K562 (cell line): ENCODE measurements at regions not wholly inside any gene's neighbourhood (a gene's known extent, or its start where the extent isn't known, plus 50 kb on each side); places are given as distances from the start of the nearest gene placed in this dataset.

ENCODE experiments used
- ATAC-seq: fragments of 200-7000 bp; cut with Tn5 transposase; 3 replicates; pipeline ENCODE4 v1.9.1; 2020; ENCODE audit warnings: moderate library complexity
- BruUV-seq: library from RNA; stranded (reverse); fragments of 400-500 nt; replicated peaks from 2 replicates; lab custom pipeline; 2021; lab: Mats Ljungman, UMichigan
- CTCF ChIA-PET: fragments of 300-600 bp; formaldehyde crosslinking; extraction: SDS; loops from one replicate; lab custom pipeline; 2021; ENCODE audit warnings: low intra/inter-chr PET ratio; lab: Yijun Ruan, JAX
- POLR2A ChIA-PET: fragments of 300-600, 350-650 bp; sonication (Branson Sonifier 250); formaldehyde crosslinking; extraction: SDS; loops from one replicate; lab custom pipeline; 2021; ENCODE audit warnings: antibody characterized with exemption, inconsistent platforms; lab: Yijun Ruan, JAX
- DNase-seq, 4 experiments: peaks; one replicate each; pipeline versions ENCODE4 v3.0.0 to v3.0.0-alpha.2; 2011 to 2018; ENCODE audit warnings: low spot score in 3 of 4, mixed read lengths in 3 of 4; ENCODE audit errors: extremely low read depth in 1 of 4
- FAIRE-seq: peaks from 2 replicates; lab custom pipeline; 2011; peaks lifted over from hg19 to GRCh38; lab: Jason Lieb, UNC
- H2AFZ ChIP-seq: 2 replicates; pipeline ENCODE4 v1.6.0; 2011; ENCODE audit warnings: low read depth, low read length, control low read depth, inconsistent platforms
- H3K27ac ChIP-seq: fragments of 200-600 bp; 3 replicates; pipeline ENCODE4 v1.8.0; 2011; ENCODE audit warnings: low read depth, mild to moderate bottlenecking, control low read depth, inconsistent platforms, low read length, moderate library complexity, mixed read lengths; ENCODE audit errors: extremely low read depth
- H3K27me3 ChIP-seq, 2 experiments: fragments of 300-600 bp in 1 of 2; 2 replicates in 1 of 2; 3 replicates in 1 of 2; pipeline versions ENCODE4 v1.6.0 to v1.8.0; 2011; ENCODE audit warnings: inconsistent platforms in 2 of 2, low read length in 2 of 2, mild to moderate bottlenecking in 1 of 2, mixed read lengths in 1 of 2, moderate library complexity in 1 of 2; ENCODE audit not compliant: control insufficient read depth in 2 of 2, insufficient read depth in 2 of 2
- H3K36me3 ChIP-seq: fragments of 300-600 bp; 3 replicates; pipeline ENCODE4 v1.8.0; 2011; ENCODE audit warnings: mild to moderate bottlenecking, low read length, inconsistent platforms; ENCODE audit not compliant: control insufficient read depth, insufficient read depth
- H3K4me1 ChIP-seq, 2 experiments: fragments of 200-600 bp in 1 of 2; replicated peaks in 1 of 2; 2 replicates in 1 of 2; 3 replicates in 1 of 2; pipeline versions ENCODE4 v1.5.1 to v1.8.0; 2011; ENCODE audit warnings: inconsistent platforms in 2 of 2, low read length in 2 of 2, mild to moderate bottlenecking in 1 of 2, mixed read lengths in 1 of 2, moderate library complexity in 1 of 2; ENCODE audit not compliant: control insufficient read depth in 2 of 2, insufficient read depth in 2 of 2
- H3K4me2 ChIP-seq: 2 replicates; pipeline ENCODE4 v1.6.1; 2011; ENCODE audit warnings: low read length, control low read depth, inconsistent platforms, mixed read lengths; ENCODE audit not compliant: insufficient read depth
- H3K4me3 ChIP-seq: fragments of 200-600 bp; sonication (generic), shearing (Covaris generic); 2 replicates; pipeline ENCODE4 v1.5.1; 2016; ENCODE audit warnings: control low read depth, inconsistent platforms
- H3K79me2 ChIP-seq: fragments of 200-600 bp; 3 replicates; pipeline ENCODE4 v1.8.0; 2011; ENCODE audit warnings: low read length, inconsistent platforms; ENCODE audit not compliant: control insufficient read depth, insufficient read depth
- H3K9ac ChIP-seq, 2 experiments: 2 replicates each; pipeline versions ENCODE4 v1.6.0 to v1.6.1; 2011; ENCODE audit warnings: low read depth in 2 of 2, low read length in 2 of 2, control low read depth in 1 of 2, inconsistent platforms in 1 of 2, mild to moderate bottlenecking in 1 of 2, mixed read lengths in 1 of 2; ENCODE audit not compliant: insufficient read depth in 1 of 2
- H3K9me1 ChIP-seq: one replicate; pipeline ENCODE4 v1.6.0; 2011; ENCODE audit warnings: inconsistent platforms, mild to moderate bottlenecking, low read length, moderate library complexity; ENCODE audit not compliant: control insufficient read depth, insufficient read depth
- H3K9me3 ChIP-seq: replicated peaks from 2 replicates; pipeline ENCODE4 v1.5.1; 2011; ENCODE audit warnings: low read depth, low read length, inconsistent platforms; ENCODE audit not compliant: control insufficient read depth, insufficient read depth
- H4K20me1 ChIP-seq: replicated peaks from 2 replicates; pipeline ENCODE4 v1.6.1; 2011; ENCODE audit warnings: low read length, inconsistent platforms, mixed read lengths; ENCODE audit not compliant: control insufficient read depth, insufficient read depth
- CBFA2T3 ChIP-seq: fragments of 450-650 bp; IDR thresholded peaks from 2 replicates; pipeline ENCODE4 v1.6.1; 2017
- CEBPG ChIP-seq, 3 experiments: fragments of 200-800 bp in 1 of 3; sonication (Bioruptor generic) in 1 of 3; sonication (generic) in 1 of 3; formaldehyde crosslinking in 1 of 3; IDR thresholded peaks in 2 of 3; conservative IDR thresholded peaks in 1 of 3; 2 replicates each; pipeline versions ENCODE4 v1.6.1 to v1.8.0; 2016 to 2022; ENCODE audit warnings: missing compliant biosample characterization in 2 of 3, missing genetic modification characterization in 2 of 3, mild to moderate bottlenecking in 1 of 3, missing genetic modification reagents in 1 of 3
- CHCHD3 ChIP-seq: fragments of 250-450 bp; sonication (Bioruptor Pico); IDR thresholded peaks from 2 replicates; pipeline ENCODE4 v2.1.2; 2022; ENCODE audit warnings: mild to moderate bottlenecking
- CREBBP ChIP-seq: IDR thresholded peaks from one replicate; pipeline ENCODE4 v1.6.1; 2012; ENCODE audit warnings: low read depth, mild to moderate bottlenecking, control low read depth, inconsistent platforms, low read length
- FOXM1 ChIP-seq, 2 experiments: fragments of 450-650 bp in 1 of 2; sonication (generic) in 1 of 2; formaldehyde crosslinking in 1 of 2; IDR thresholded peaks; 2 replicates each; pipeline versions ENCODE4 v1.6.1 to v1.9.0; 2017 to 2022; ENCODE audit warnings: low read depth in 2 of 2, mild to moderate bottlenecking in 2 of 2, missing genetic modification reagents in 1 of 2, moderate library complexity in 1 of 2
- HDAC8 ChIP-seq: fragments of 450-650 bp; IDR thresholded peaks from 2 replicates; pipeline ENCODE4 v1.6.1; 2016; ENCODE audit warnings: mild to moderate bottlenecking, missing genetic modification characterization, moderate library complexity, missing compliant biosample characterization
- HEY1 ChIP-seq: fragments of 250-450 bp; sonication (Bioruptor Pico); IDR thresholded peaks from 2 replicates; pipeline ENCODE4 v1.5.0; 2020; ENCODE audit warnings: mild to moderate bottlenecking, moderate library complexity, borderline replicate concordance
- NFRKB ChIP-seq: fragments of 450-650 bp; IDR thresholded peaks from 2 replicates; pipeline ENCODE4 v1.6.1; 2016; ENCODE audit warnings: low read depth
- NR4A1 ChIP-seq, 2 experiments: fragments of 250-450 bp in 1 of 2; fragments of 450-650 bp in 1 of 2; sonication (Bioruptor Pico) in 1 of 2; IDR thresholded peaks; 2 replicates each; pipeline versions ENCODE4 v1.4.0 to v1.6.1; 2016 to 2020; ENCODE audit warnings: mild to moderate bottlenecking in 2 of 2, missing compliant biosample characterization in 1 of 2, missing genetic modification characterization in 1 of 2, moderate library complexity in 1 of 2
- RBM22 ChIP-seq: fragments of 200-400 bp; formaldehyde crosslinking; IDR thresholded peaks from 2 replicates; pipeline ENCODE4 v1.6.1; 2018; ENCODE audit warnings: low read length, low read depth; ENCODE audit not compliant: poor library complexity, severe bottlenecking
- ZNF134 ChIP-seq: fragments of 250-450 bp; sonication (Bioruptor Pico); conservative IDR thresholded peaks from 2 replicates; pipeline ENCODE4 v1.4.0; 2020
- ZNF174 ChIP-seq: fragments of 250-450 bp; sonication (Bioruptor Pico); IDR thresholded peaks from 2 replicates; pipeline ENCODE4 v1.4.0; 2020; ENCODE audit warnings: mild to moderate bottlenecking
- WGBS: fragments of 100-300 bp; shearing (Covaris generic); methylation state at CpG from one replicate; pipeline ENCODE4 v1.1.6; 2016; ENCODE audit warnings: low coverage, mixed read lengths; ENCODE audit not compliant: insufficient coverage; ENCODE audit errors: missing lambda C conversion rate; 5-methylcytosine and 5-hydroxymethylcytosine counted together
- in situ Hi-C: fragments of 300-500 bp; cut with MboI; formaldehyde crosslinking; loops from 4 replicates; pipeline ENCODE4 v1.15.0; 2018; ENCODE audit warnings: inconsistent platforms, mixed read lengths
- intact Hi-C: fragments of 100-400 bp; cut with micrococcal nuclease; formaldehyde crosslinking; loops from 2 replicates; pipeline ENCODE4 v1.14.2; 2022
- TF ChIP-seq, protein P1 (sequence below): fragments of 250-450 bp; sonication (Bioruptor Pico); IDR thresholded peaks from 2 replicates; pipeline ENCODE4 v1.4.0; 2020
- TF ChIP-seq, protein P2 (sequence below), 2 experiments: fragments of 450-650 bp; conservative IDR thresholded peaks; 2 replicates each; pipeline ENCODE4 v1.6.1; 2017; ENCODE audit warnings: mild to moderate bottlenecking in 2 of 2, moderate library complexity in 2 of 2
- TF ChIP-seq, protein P3 (sequence below): sonication (generic); formaldehyde crosslinking; IDR thresholded peaks from 2 replicates; pipeline ENCODE4 v1.8.1; 2023; ENCODE audit warnings: mild to moderate bottlenecking, missing genetic modification reagents

DNA sequence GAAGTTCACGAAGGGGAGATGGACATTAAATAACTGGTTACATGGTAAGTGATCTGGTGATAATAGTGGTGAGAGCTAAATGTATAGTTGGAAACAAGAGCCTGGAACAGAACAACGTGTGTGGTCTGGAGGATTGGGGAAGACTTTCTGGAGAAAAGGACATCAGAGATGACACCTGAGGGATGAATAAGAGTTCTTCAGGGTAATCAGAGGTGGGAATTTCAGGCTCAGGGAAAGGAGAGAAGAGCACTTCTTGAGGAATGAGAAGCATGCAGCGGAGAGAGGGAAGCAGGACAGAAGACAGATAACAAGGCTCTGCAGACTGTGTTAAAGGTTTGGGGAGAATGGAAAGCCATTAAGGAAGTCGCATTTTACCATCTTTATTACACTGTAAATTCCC, 450.7 kb downstream of the TNS1 start:
- no peaks in the 10 kb centered on the region for H3K79me2 ChIP-seq
- no peak overlapping the region for H3K4me2 ChIP-seq
- no peak overlapping the region for H2AFZ ChIP-seq
- no peaks in the 10 kb centered on the region for H3K27me3 ChIP-seq
- no peak overlapping the region for H3K4me3 ChIP-seq
- H3K36me3 ChIP-seq = no peaks in the 10 kb centered on the region
- ChIA-PET CTCF (no interaction called here), POLR2A (no interaction called here)
- in situ Hi-C loops (no loop called here), intact Hi-C loops (no loop called here)
- BruUV-seq = no TSS peak
- no peak overlapping the region for H3K9ac ChIP-seq
- H3K4me1 ChIP-seq = no peaks in the 10 kb centered on the region
- no peak for ATAC-seq
- no peak for FAIRE-seq
- WGBS = 0% methylated on average over 4 of the region's 4 CpGs
- no peaks in the 10 kb centered on the region for H4K20me1 ChIP-seq
- H3K9me1 ChIP-seq = no peaks in the 10 kb centered on the region
- no peak for DNase-seq
- H3K9me3 ChIP-seq = no peaks in the 10 kb centered on the region
- no peak overlapping the region for H3K27ac ChIP-seq
- TF ChIP-seq RBM22 (no peak), CREBBP (no peak), FOXM1 (IDR thresholded peaks at IDR 0.05; ENCODE audit: low read depth) (no peak), FOXM1 (CRISPR knock-in tag; IDR thresholded peaks at IDR 0.05; ENCODE audit: low read depth) (no peak), CBFA2T3 (no peak), ZNF134 (CRISPR knock-in tag) (no peak), CEBPG (CRISPR knock-in tag; IDR thresholded peaks at IDR 0.05) (no peak), CEBPG (tag; conservative IDR thresholded peaks at IDR 0.05 in 1 of 2, IDR thresholded peaks at IDR 0.05 in 1 of 2) (no peak), NFRKB (no peak), HDAC8 (tag) (no peak), NR4A1 (CRISPR knock-in tag; IDR thresholded peaks at IDR 0.05) (no peak), NR4A1 (tag; IDR thresholded peaks at IDR 0.05) (no peak), ZNF174 (CRISPR knock-in tag) (no peak), HEY1 (CRISPR knock-in tag) (no peak), CHCHD3 (CRISPR knock-in tag) (no peak)
- TF ChIP-seq, protein P1, sequence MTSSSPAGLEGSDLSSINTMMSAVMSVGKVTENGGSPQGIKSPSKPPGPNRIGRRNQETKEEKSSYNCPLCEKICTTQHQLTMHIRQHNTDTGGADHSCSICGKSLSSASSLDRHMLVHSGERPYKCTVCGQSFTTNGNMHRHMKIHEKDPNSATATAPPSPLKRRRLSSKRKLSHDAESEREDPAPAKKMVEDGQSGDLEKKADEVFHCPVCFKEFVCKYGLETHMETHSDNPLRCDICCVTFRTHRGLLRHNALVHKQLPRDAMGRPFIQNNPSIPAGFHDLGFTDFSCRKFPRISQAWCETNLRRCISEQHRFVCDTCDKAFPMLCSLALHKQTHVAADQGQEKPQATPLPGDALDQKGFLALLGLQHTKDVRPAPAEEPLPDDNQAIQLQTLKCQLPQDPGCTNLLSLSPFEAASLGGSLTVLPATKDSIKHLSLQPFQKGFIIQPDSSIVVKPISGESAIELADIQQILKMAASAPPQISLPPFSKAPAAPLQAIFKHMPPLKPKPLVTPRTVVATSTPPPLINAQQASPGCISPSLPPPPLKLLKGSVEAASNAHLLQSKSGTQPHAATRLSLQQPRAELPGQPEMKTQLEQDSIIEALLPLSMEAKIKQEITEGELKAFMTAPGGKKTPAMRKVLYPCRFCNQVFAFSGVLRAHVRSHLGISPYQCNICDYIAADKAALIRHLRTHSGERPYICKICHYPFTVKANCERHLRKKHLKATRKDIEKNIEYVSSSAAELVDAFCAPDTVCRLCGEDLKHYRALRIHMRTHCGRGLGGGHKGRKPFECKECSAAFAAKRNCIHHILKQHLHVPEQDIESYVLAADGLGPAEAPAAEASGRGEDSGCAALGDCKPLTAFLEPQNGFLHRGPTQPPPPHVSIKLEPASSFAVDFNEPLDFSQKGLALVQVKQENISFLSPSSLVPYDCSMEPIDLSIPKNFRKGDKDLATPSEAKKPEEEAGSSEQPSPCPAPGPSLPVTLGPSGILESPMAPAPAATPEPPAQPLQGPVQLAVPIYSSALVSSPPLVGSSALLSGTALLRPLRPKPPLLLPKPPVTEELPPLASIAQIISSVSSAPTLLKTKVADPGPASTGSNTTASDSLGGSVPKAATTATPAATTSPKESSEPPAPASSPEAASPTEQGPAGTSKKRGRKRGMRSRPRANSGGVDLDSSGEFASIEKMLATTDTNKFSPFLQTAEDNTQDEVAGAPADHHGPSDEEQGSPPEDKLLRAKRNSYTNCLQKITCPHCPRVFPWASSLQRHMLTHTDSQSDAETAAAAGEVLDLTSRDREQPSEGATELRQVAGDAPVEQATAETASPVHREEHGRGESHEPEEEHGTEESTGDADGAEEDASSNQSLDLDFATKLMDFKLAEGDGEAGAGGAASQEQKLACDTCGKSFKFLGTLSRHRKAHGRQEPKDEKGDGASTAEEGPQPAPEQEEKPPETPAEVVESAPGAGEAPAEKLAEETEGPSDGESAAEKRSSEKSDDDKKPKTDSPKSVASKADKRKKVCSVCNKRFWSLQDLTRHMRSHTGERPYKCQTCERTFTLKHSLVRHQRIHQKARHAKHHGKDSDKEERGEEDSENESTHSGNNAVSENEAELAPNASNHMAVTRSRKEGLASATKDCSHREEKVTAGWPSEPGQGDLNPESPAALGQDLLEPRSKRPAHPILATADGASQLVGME (CRISPR knock-in tag) = no peak
- TF ChIP-seq, protein P2, sequence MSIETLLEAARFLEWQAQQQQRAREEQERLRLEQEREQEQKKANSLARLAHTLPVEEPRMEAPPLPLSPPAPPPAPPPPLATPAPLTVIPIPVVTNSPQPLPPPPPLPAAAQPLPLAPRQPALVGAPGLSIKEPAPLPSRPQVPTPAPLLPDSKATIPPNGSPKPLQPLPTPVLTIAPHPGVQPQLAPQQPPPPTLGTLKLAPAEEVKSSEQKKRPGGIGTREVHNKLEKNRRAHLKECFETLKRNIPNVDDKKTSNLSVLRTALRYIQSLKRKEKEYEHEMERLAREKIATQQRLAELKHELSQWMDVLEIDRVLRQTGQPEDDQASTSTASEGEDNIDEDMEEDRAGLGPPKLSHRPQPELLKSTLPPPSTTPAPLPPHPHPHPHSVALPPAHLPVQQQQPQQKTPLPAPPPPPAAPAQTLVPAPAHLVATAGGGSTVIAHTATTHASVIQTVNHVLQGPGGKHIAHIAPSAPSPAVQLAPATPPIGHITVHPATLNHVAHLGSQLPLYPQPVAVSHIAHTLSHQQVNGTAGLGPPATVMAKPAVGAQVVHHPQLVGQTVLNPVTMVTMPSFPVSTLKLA (conservative IDR thresholded peaks at IDR 0.05) = no peak
- TF ChIP-seq, protein P3, sequence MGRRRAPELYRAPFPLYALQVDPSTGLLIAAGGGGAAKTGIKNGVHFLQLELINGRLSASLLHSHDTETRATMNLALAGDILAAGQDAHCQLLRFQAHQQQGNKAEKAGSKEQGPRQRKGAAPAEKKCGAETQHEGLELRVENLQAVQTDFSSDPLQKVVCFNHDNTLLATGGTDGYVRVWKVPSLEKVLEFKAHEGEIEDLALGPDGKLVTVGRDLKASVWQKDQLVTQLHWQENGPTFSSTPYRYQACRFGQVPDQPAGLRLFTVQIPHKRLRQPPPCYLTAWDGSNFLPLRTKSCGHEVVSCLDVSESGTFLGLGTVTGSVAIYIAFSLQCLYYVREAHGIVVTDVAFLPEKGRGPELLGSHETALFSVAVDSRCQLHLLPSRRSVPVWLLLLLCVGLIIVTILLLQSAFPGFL = no peak
